B cell (primary cell): ENCODE measurements at regions not wholly inside any gene's neighbourhood (a gene's known extent, or its start where the extent isn't known, plus 50 kb on each side); places are given as distances from the start of the nearest gene placed in this dataset.

ENCODE experiments used
- CTCF ChIP-seq: fragments of 200-600 bp; IDR thresholded peaks from one replicate; pipeline ENCODE4 v1.8.0; 2022; ENCODE audit warnings: antibody characterized with exemption, mild to moderate bottlenecking
- EZH2 ChIP-seq: IDR thresholded peaks from 2 replicates; pipeline ENCODE4 v1.6.1; 2012; ENCODE audit warnings: borderline replicate concordance, low read depth, mild to moderate bottlenecking, moderate library complexity, low read length; ENCODE audit not compliant: insufficient read depth, poor library complexity, severe bottlenecking

- TF ChIP-seq CTCF (no peak), EZH2 (no peak)
Observed at GRCh38 chr15:70484993-70485392, 278.4 kb downstream of the UACA start.
